ENCODE measurements at regions not wholly inside any gene's neighbourhood (a gene's known extent, or its start where the extent isn't known, plus 50 kb on each side); places are given as distances from the start of the nearest gene placed in this dataset.
A peak's percentile ranks its signal among the peaks of the same experiment; 100 is the strongest.

DNA sequence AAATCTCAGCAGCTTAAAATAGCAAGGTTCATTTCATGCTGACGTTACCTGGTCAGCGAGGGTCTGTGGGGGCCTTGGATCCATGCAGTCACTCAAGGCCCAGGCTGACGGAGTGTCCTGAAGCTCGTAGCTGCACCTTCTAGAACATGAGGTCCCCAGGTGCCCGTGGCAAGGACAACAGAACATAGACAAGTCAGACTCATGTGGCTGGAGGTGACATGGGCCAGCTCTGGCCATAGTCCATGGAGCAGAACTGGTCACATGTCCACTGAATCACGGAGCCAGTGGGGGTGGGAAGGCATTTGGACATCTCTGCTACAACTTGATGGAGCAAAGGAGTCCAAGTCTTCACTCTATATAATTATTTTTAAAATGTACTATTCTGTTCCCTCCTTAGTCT lies 233.2 kb downstream of the ACKR3 start:
- no peak overlapping the region for H3K4me3 ChIP-seq
- H3K27ac ChIP-seq = no peak overlapping the region

DNA sequence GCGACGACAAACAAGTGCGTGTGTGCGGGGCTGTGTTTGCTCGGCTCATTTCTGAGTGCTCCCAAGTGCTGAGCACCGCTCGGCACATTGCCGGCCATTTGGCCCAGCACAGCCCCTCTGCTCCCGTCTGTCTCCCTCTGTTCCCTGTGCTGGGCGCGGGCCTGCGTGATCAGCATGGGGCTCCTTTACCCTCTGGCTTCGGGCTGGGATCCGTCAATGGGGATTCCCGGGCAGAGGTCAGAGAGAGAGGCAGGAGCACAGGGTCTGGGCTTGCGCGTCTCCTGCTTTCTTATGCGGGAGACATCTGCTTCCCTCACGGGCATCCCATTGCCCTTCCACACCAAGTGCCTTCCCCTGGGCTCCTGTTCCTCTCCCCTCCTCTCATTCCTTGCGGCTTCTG lies 234.0 kb downstream of the ACKR3 start:
- no peak overlapping the region for H3K27ac ChIP-seq

DNA sequence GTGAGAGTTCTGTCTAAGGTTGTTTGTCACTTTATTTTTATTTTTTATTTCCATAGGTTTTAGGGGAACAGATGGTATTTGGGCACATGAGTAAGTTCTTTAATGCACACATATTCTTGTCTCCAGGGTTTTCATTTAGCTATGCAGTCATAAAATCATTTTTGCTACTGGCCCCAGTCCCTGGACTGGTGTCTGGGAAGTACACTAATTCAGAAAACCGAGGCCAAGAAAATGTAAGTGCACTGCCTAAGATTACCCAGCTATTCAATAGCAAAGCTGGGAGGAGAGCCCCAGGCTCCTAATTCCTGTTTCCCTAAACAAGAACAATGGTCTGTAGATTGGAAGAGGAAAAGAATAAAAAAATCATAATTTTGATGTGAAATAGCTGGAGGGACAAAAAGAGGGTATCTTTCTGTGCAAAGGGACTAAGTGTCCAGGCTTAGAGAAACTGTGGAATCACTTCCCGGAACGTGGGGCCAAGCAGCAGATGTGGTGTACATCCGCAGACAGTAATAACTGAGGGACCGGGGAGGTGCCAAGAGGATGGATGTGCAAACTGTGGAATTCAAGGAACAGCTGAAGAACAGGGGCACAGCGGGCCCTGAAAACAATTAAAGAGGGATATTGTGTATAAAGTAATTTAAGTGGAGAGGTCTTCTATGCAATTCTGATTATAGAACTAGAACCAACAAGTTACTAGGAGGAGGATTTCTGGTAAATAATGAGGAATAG lies 236.3 kb downstream of the ACKR3 start:
- H3K27ac ChIP-seq = peak overlapping the region in 3 of 21 experiments; percentile 3 to 59 (median 13)
- no peak overlapping the region for H3K4me3 ChIP-seq

More for the DNA sequence above, 234.0 kb downstream of the ACKR3 start:
- H3K4me3 ChIP-seq = no peak overlapping the region

DNA sequence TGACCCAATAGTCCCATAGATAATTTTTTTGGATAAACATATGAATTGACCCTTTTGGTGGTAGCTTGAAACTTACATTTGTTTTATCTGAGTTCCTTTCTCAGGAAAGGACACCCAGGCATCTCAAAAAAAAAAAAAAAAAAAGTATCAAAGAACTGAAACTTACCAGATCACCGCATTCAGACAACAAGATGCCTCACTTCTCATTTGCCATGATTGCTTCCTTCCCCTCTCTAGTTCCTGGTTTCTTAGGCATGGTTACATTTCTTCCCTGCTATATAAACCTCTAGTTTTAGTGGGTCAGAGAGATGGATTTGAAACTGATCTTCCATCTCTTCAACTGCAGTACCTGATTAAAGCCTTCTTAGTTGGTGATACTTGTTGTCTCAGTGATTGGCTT lies 240.1 kb downstream of the ACKR3 start:
- no peak overlapping the region for H3K4me3 ChIP-seq
- H3K27ac ChIP-seq = no peak overlapping the region

DNA sequence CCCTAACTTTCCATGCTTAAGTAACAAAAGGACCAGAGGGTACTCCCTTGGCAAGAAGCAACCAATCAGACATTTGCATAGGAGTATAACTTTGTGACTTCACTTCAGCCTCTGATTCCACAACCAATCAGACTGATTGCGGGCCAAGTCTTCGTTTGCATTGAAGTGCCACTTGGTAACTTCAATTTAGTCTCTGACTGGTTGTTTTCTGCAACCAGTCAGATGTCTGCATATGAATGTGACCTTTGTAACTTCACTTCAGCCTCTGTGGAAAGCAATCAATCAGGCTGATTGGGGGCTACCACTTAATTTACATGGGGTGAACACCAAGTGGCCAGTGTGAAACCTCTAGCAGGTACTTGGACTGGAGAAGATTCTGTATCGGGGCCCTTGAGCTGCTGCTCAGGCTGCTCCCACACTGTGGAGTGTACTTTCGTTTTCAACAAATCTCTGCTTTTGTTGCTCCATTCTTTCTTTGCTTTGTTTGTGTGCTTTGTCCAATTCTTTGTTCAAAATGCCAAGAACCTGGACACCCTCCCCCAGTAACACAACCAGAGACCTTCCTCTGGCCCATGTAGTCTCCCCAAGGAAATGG lies 241.5 kb downstream of the ACKR3 start:
- Histone ChIP-seq H3K27ac (no peak overlapping the region), H3K4me3 (no peak overlapping the region)

DNA sequence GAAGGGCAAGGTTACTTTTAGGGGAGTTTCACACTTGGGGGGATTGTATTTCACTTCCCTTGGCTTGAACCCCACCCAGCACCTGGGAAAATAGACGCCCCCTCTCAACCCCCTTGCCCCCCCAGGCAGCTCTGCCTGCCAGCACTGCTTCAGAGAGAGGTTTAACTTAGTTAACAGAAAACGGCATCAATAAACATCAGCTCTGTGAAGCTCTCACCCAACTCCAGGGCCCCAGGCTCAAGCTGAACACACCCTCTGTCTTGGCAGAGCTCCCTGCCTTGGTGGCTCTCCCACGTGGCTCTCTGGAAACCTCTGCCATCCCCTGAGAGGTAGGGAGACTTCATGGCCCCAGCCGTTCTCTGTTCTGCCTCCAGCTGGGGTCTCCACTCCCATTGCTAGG lies 244.1 kb downstream of the ACKR3 start:
- H3K27ac ChIP-seq = no peak overlapping the region
- no peak overlapping the region for H3K4me3 ChIP-seq

DNA sequence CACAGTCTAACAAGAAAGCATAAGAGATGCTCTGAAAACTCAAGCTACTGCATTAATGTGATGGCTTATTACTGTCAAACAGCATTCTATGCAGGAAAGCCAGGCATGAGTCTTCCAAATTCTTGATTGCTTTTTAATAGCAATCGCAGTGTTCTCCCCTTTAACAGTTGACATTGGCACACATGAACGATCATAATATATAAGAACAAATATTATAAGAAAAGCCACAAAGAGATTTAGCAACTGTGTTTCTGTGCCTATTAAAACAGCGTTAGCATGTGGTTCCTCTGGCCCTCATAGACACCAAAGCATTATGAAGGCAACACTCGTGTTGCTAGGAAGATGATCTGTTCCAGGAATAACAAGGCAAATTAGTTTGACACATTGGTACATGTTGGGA lies 245.0 kb downstream of the ACKR3 start:
- Histone ChIP-seq H3K4me3 (no peak overlapping the region), H3K27ac (no peak overlapping the region)

DNA sequence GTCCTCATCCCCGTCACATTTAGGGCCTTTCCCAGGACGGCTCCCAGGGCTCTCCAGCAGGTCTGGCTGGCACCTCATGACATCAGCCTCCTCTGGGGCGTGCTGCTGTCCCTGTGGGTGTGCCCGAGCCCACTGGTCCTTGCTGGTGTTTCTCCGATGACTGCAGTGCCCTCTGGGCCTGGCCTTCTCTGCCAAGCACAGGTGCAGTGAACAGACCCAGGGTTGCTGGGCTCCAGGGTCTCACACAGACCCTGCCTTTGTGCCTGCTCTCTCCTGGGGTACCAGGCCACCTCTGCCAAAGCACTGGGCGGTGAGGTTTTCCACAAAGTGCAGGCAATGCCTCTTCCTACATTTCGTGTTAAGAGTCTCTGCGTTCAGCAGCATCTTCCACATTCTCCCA lies 246.1 kb downstream of the ACKR3 start:
- Histone ChIP-seq H3K4me3 (no peak overlapping the region), H3K27ac (no peak overlapping the region)

DNA sequence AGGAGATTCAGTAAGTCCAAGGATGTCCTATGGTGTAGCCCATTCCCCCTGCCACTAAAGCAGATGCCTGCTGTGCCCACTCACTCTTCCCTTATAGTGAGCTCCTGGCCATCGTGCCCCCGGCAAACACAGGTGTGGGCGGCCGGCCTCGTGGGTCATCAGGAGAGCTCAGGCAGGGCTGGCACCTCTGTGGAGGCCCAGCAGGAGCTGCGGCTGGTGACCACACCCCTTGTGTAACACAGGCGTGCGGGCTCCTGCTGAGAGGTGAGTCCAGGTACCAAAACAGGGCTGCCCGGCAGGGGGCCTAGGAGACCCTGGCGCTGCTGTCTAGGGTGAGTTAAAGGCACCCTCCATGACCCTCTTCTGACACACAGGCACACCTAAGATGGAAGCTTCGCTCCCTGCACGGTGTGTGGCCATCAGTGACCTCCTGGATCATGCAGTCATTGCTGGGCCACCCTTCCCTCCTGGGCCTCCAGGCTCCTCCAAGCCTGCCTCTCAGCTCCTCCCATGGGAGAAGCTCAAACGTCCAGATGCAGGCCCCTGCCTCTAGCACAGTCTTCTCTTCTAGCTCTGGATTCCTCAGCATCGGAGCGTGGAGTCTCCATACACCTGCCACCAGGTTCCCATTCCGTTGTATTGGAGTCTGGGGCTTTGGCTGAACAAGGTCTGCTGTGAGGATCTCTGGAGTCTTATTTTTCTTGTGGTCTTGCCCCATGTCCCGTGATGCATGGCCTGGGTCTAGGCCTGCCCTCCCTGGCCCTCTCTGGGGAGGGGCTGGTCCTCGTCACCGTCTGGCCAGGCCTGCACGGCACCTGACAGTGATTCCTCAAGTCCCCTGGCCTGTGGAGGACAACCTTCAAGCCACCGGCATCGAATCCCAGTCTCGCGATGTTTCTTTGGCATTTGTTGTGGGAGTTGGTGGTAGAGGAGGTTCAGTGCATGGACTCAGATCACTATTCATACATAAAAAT lies 246.9 kb downstream of the ACKR3 start:
- Histone ChIP-seq H3K4me3 (no peak overlapping the region), H3K27ac (no peak overlapping the region)

DNA sequence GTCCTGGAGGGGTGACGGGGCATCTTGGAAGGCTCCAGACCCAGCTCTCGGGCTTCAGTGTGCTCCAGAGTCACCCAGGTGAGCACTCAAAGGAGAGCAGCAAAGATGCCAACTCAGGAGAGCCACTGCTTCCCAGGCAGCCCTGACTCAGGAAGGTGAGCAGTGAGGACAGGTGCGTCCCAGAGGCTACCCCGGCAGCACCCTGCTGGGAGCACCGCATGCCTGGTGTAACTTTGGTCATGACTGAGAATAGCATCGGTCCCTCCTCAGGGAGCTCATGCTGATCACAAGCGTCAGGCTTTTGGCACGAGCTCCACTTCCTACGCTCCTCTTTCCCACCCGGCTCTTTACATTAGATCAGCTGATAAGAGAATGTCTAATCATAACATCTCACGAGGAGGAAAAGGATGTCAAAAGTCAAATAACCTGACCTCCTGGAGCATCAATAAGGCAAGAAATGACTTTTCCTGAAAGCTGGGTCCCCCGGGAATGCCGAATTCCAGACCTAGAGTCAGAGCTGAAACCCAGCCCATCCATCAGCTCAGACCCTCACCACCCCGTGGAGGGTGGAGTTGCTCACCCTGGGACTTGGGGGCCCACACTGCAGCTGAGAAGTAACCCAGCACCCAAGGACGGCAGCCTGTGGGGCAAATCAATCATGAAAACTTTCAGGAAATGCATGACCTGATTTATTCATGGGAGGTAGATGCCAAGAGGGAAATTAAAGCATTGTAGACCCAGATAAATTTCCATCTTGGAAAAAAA lies 248.8 kb downstream of the ACKR3 start:
- Histone ChIP-seq H3K27ac (no peak overlapping the region), H3K4me3 (no peak overlapping the region)

DNA sequence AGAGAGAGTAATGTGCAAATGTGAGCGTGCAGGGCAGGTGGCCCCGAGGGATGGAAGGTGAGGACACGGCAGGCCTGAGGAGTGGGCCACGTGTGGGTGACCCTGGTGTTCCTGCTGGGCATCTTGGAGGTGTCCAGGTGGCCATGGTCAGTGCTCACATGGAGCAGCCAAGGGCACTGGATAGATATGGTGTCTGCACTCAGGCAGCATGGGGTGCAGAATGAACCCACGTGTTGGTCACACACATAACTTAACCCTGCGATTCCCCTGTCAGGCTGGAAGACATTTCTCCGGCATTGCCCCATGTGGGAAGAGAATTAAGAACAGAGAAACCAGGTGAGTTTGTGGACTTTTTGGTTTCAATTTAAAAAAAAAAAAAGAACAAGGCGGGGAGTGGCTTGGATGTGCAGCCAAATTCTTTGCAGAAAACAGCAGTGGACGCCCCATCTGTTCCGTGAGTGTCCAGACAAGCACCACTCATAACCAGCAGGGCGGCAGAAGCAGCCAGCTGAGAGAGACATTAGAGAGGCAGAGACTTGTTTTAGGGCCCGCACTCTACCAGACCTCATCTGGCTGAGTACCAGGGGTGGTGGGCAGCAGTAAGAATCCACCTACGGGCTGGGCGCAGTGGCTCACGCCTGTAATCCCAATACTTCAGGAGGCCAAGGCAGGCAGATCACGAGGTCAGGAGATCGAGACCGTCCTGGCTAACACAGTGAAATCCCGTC lies 249.8 kb downstream of the ACKR3 start:
- Histone ChIP-seq H3K4me3 (no peak overlapping the region), H3K27ac (no peak overlapping the region)

DNA sequence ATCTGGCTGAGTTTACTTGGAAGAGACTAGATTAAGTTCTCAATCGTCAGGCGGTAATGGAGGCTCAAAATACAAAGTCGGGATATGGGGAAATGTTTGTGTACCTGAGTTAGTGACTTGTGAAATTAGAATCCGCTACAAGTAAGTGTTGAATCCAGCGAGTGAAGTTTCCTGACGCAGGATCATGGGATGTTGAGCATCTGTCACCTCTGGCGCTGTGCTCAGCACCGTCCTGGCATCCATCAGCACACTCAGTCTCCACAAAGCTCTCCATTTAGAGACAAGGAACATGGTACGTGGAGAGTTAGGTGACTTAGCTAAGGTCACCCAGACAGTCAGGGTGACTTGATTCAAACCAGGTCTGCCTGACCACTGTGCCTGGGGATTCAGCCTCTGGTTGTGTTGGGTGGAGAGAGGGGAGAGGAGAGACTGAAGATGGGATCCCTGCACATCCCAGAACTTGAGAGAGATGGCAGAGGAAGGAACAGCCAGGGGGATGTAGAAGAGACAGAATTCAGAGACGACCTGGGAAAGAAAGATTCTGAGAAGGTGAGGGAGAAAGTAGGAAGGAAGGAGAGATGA lies 251.2 kb downstream of the ACKR3 start:
- Histone ChIP-seq H3K4me3 (no peak overlapping the region), H3K27ac (no peak overlapping the region)

DNA sequence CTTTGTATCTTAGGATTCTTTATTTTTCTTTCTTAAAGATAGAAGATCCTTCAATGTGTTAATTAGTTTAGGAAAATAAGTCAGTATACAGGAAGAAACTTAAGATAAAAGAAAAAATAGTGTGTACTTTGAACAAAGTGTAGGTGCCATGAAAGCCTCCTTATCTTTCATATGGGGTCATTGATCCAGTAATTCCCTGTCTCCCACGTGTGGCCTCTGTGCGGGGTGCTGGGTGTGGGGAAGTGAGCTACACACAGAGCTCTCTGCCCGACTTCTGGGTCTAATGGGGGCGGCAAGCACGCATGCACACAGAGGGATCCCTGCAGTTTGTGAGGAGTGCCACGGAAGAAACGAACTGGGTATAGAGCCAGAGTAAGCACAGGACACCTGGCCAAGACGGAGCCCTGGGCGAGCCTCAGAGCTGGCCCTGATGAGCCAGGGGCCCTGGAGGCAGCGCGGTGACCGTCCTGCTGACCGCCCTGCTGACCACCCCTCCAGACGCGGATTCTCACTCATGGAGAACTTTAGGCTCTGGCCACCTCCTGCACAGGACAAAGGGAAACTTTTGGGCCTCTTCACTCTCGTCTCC lies 253.5 kb downstream of the ACKR3 start:
- Histone ChIP-seq H3K27ac (no peak overlapping the region), H3K4me3 (no peak overlapping the region)

DNA sequence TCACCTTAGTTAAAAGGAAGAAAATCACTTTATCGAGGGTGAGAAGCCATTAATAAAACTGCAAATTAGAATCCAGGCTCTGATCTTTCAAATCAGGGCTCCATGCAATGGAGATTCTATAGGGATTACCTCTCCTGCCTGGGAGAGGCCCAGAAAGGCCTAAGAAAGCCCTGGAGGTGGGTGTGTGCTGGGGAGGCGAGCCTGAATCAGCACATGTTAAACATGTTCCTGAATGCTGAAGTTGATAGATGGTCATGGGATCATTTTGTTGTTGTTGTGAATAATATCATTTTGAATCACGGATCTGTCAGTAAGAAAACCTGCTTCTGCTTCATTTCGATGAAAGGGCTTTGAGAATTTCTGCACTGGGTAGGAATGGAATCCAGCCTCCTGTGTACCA lies 254.3 kb downstream of the ACKR3 start:
- H3K27ac ChIP-seq = peak overlapping the region in 1 of 21 experiments; percentile 14
- H3K4me3 ChIP-seq = no peak overlapping the region

DNA sequence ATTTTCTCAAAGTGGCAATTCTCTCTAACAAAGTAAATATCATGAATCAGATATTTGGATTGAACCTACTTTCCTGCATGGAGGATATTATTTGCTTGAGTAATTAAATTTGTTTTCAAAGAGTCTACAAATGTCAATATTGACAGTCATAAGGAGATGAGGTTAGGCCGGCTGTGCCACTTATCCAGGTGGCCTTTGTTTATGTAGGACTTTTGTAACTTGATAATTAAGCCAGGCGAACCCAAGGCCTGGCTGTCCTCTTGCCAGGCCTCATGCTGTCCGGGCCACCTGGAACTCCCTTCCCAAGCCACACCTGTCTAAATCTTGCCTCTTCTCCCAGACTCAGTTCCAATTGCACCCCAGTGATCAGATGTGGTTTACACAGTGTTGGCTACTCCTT lies 255.2 kb downstream of the ACKR3 start:
- no peak overlapping the region for H3K27ac ChIP-seq
- H3K4me3 ChIP-seq = no peak overlapping the region

DNA sequence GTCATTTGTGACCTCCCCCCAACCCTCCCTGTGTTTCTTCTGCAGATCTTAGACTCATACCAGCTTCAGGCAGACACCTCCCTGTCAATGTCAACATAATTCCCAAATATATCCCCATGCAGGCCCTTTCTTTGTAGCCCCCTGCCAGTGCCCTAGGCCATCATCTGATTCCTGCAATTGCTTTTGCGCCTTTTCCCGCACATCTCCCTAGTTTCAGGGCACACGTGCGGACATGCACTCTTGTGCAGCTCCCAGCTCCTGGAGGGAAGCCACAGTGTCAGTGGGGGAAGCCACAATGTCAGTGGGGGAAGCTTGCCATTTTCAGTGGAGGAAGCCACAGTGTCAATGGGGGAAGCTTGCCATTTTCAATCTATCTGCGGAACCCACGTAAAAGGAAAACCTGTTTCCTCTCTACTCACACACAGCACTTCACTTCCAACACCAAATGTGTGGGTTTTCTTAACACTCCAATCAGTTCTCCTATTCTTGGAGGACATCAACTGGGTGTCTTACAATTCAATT lies 256.4 kb downstream of the ACKR3 start:
- Histone ChIP-seq H3K4me3 (no peak overlapping the region), H3K27ac (peak overlapping the region in 1 of 21 experiments; percentile 50)

DNA sequence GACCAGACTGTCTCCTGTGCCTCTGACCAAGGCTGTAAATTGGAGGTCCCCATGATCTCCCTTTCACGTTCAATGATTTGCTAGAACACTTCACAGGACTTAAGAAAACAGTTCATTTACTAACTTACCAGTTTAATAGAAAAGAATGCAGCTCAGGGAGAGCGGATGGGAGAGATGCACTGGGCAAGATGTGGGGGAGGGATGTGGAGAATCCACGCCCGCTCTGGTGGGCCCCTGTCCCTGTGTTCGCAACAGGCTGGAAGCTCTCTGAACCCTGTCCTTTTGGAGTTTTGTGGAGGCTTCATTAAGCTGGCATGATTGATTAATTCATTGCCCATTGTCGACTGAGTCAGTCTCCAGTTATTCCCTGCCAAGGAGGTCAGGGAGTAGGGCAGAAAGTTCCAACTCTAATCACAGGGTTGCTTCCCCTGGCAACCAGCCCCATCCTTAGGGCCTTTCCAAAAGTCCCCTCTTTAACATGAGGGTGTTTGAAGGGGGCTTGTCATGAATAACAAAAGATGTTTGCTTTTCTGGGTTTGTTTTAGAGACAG lies 257.1 kb downstream of the ACKR3 start:
- Histone ChIP-seq H3K4me3 (no peak overlapping the region), H3K27ac (no peak overlapping the region)

DNA sequence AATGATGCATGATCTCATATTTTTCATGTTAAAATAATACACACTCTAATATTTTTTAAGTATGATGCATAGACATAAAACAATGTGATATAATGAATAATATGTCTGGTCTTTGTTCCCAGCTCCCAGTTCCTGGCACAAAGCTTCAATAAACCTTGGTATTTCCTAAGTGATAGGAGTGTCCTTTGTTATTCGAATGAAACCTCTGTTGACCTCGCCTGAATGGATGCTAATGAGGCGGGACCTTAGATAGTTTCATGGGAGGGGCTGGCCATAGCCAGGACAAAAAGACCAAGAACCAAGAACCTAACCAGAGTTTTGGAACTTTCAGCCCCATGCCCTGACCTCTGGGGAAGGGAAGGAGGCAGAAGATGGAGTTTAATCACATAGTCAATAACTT lies 257.7 kb upstream of the COPS8 start:
- no peak overlapping the region for H3K4me3 ChIP-seq
- H3K27ac ChIP-seq = peak overlapping the region in 1 of 21 experiments; percentile 1

All from skin epidermis (tissue), 12 donors.